Colonic mucosa (tissue), 4 donors: ENCODE measurements at regions not wholly inside any gene's neighbourhood (a gene's known extent, or its start where the extent isn't known, plus 50 kb on each side); places are given as distances from the start of the nearest gene placed in this dataset.

Experiments used
- DNase-seq: peaks from one replicate; pipeline ENCODE4 v3.0.0-alpha.2; 2020
- H3K27ac ChIP-seq: fragments of 200-600 bp; one replicate; pipeline ENCODE4 v1.8.0; 2021
- H3K27me3 ChIP-seq: fragments of 200-600 bp; one replicate; pipeline ENCODE4 v1.8.0; 2021
- H3K36me3 ChIP-seq: fragments of 200-600 bp; one replicate; pipeline ENCODE4 v1.8.0; 2021
- H3K4me1 ChIP-seq: fragments of 200-600 bp; one replicate; pipeline ENCODE4 v1.8.0; 2021; ENCODE audit warnings: mild to moderate bottlenecking
- H3K4me3 ChIP-seq: fragments of 200-600 bp; one replicate; pipeline ENCODE4 v1.8.0; 2021
- H3K9ac ChIP-seq, 2 donors: one replicate each; pipeline ENCODE4 v1.7.0; 2013; ENCODE audit warnings: control low read depth in 2 of 2, low read depth in 2 of 2, low read length in 2 of 2
- H3K9me3 ChIP-seq: fragments of 200-600 bp; one replicate; pipeline ENCODE4 v1.8.0; 2021
- CTCF ChIP-seq: fragments of 200-600 bp; IDR thresholded peaks from one replicate; pipeline ENCODE4 v1.8.0; 2022; ENCODE audit warnings: antibody characterized with exemption, mild to moderate bottlenecking
- intact Hi-C: fragments of 100-400 bp; cut with DNase I; formaldehyde crosslinking; loops from one replicate; pipeline ENCODE4 v1.14.1; 2022
- donor health status: healthy.
- donor health status: DM: no; HTN: no; CAD: no.
- donor health status: DM: no; HTN: no; CAD: no.

GRCh38 chr4:58566260-58566659 is 1456.1 kb upstream of the IGFBP7 start:
- intact Hi-C loops, result no loop called here
- H3K36me3 ChIP-seq, result no peaks in the 10 kb centered on the region
- no peak overlapping the region for H3K9ac ChIP-seq
- no peak overlapping the region for H3K4me3 ChIP-seq
- no peaks in the 10 kb centered on the region for H3K4me1 ChIP-seq
- H3K9me3 ChIP-seq, result no peaks in the 10 kb centered on the region
- no peak for DNase-seq
- no peaks in the 10 kb centered on the region for H3K27me3 ChIP-seq
- no peak for TF ChIP-seq CTCF
- H3K27ac ChIP-seq, result no peak overlapping the region

DNA sequence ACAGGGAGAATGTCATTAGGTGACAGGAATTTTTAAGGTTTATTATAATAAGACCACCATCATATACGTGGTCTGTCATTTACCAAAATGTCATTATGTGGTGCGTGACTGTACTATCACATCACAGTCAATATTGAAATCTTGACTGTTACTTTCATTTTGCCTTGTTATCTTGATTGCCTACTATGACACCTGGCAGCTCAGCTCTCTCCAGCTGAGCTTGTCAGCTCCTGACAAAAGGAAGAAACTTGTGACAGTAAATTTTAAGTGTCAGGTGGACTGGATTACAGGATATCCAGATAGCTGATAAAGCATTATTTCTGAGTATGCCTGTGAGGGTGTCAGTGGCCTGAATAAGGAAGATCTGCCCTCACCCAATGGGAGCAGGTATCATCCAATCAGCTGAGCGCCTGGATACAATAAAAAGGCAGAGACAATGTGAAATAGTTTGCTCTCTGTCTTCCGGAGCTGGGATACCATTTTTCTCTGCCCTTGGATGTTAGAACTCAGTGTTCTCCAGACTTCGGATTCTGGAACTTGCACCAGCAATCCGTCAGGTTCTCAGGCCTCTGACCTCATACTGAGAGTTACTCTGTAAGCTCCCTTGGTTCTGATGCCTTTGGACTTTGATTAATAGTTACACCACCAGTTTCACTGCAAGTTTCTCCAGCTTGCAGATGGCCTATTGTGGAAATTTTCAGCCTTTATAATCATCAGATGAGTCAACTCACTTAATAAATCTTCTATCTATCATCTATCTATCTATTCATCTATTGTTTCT is 1454.7 kb upstream of the IGFBP7 start:
- no peaks in the 10 kb centered on the region for H3K9me3 ChIP-seq
- intact Hi-C loops, result no loop called here
- no peak for DNase-seq

GRCh38 chr4:58561170-58561569 is 1451.0 kb upstream of the IGFBP7 start:
- Histone ChIP-seq H3K27me3 (no peaks in the 10 kb centered on the region), H3K4me3 (no peak overlapping the region), H3K27ac (no peak overlapping the region), H3K4me1 (no peaks in the 10 kb centered on the region), H3K9me3 (no peaks in the 10 kb centered on the region), H3K36me3 (no peaks in the 10 kb centered on the region), H3K9ac (no peak overlapping the region)
- no peak for TF ChIP-seq CTCF
- DNase-seq, result no peak
- intact Hi-C loops, result no loop called here

More for the DNA sequence above, 1454.7 kb upstream of the IGFBP7 start:
- TF ChIP-seq CTCF, result no peak
- no peak overlapping the region for H3K27ac ChIP-seq
- H3K36me3 ChIP-seq, result no peaks in the 10 kb centered on the region
- no peaks in the 10 kb centered on the region for H3K27me3 ChIP-seq
- H3K4me1 ChIP-seq, result no peaks in the 10 kb centered on the region
- no peak overlapping the region for H3K4me3 ChIP-seq
- no peak overlapping the region for H3K9ac ChIP-seq

DNA sequence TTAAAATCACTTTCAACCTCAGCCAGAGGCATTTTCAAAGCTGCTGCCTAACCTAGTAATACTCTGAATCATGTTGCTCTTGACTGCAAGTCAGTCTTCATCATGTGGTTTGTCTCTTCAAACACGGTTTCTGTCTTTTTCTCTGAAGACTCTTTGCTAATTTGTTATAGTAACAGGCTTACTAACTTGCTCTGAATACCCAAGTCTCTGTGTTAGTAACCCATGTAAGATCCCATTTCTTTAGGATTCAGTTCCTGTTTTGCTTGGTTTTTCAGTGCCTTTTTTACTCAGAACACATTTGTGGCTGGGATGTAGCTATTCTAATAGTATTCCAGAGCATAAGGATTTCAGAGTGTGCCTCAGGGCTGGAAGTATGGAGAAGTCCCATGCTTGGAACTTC is 1450.6 kb upstream of the IGFBP7 start:
- Histone ChIP-seq H3K4me3 (no peak overlapping the region), H3K4me1 (no peaks in the 10 kb centered on the region), H3K9ac (no peak overlapping the region), H3K36me3 (no peaks in the 10 kb centered on the region), H3K9me3 (no peaks in the 10 kb centered on the region), H3K27ac (no peak overlapping the region), H3K27me3 (no peaks in the 10 kb centered on the region)
- DNase-seq, result no peak
- intact Hi-C loops, result no loop called here
- TF ChIP-seq CTCF, result no peak

DNA sequence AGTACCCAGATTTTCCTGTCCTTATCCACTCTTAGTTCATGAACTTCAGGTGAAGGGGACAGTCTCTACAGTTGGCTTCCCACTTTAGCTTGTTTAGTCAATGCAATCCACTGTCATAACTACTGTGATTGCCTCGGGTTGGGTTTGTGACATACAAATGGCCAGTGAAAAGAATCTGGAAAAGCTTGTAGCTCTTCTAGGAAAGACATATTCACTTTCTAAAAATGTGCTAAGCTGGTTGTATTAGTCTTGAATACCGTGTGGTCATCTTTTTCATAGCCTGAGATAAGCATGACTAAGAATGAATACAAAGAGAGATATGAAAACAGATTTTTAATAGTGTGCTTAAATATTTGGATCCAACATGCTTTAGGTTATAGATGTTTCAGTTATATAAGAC is 1443.5 kb upstream of the IGFBP7 start:
- no peak for DNase-seq
- TF ChIP-seq CTCF, result no peak
- Histone ChIP-seq H3K9me3 (no peaks in the 10 kb centered on the region), H3K27me3 (no peaks in the 10 kb centered on the region), H3K27ac (no peak overlapping the region), H3K4me1 (no peaks in the 10 kb centered on the region), H3K9ac (no peak overlapping the region), H3K4me3 (no peak overlapping the region), H3K36me3 (no peaks in the 10 kb centered on the region)
- intact Hi-C loops, result no loop called here
